Left lung (tissue), 4 donors: ENCODE measurements at regions not wholly inside any gene's neighbourhood (a gene's known extent, or its start where the extent isn't known, plus 50 kb on each side); places are given as distances from the start of the nearest gene placed in this dataset.

Experiments used
- ATAC-seq: fragments of 200-7000 bp; cut with Tn5 transposase; one replicate; pipeline ENCODE4 v1.9.1; 2020; ENCODE audit warnings: moderate library complexity
- DNase-seq, 4 donors: peaks; one replicate each; pipeline ENCODE4 v3.0.0-alpha.2; 2013 to 2020
- H3K27ac ChIP-seq, 2 donors: fragments of 200-600 bp; sonication (generic) in 1 of 2; one replicate each; pipeline versions ENCODE4 v1.5.0 to v1.8.0; 2020 to 2021
- H3K27me3 ChIP-seq, 2 donors: fragments of 200-600 bp; sonication (generic) in 1 of 2; one replicate each; pipeline versions ENCODE4 v1.5.0 to v1.8.0; 2020 to 2021
- H3K36me3 ChIP-seq, 2 donors: fragments of 200-600 bp; sonication (generic) in 1 of 2; one replicate each; pipeline versions ENCODE4 v1.5.0 to v1.8.0; 2020 to 2021
- H3K4me1 ChIP-seq, 2 donors: fragments of 200-600 bp; one replicate each; pipeline ENCODE4 v1.8.0; 2021
- H3K4me3 ChIP-seq, 2 donors: fragments of 200-600 bp; sonication (generic) in 1 of 2; one replicate each; pipeline versions ENCODE4 v1.5.0 to v1.8.0; 2020 to 2021; ENCODE audit warnings: mild to moderate bottlenecking in 1 of 2
- H3K9me3 ChIP-seq, 2 donors: fragments of 200-600 bp; sonication (generic) in 1 of 2; one replicate each; pipeline versions ENCODE4 v1.5.0 to v1.8.0; 2020 to 2021
- intact Hi-C, 2 donors: fragments of 100-400 bp; cut with DNase I; formaldehyde crosslinking; loops; one replicate each; pipeline versions ENCODE4 v1.11.2 to v1.14.2; 2022
- TF ChIP-seq, protein P1 (sequence below), 2 donors: fragments of 200-600 bp; sonication (generic) in 1 of 2; IDR thresholded peaks; one replicate each; pipeline versions ENCODE4 v1.5.0 to v1.8.0; 2021; ENCODE audit warnings: antibody characterized with exemption in 2 of 2
- donor health status: DM: no; HTN: yes; CAD: no.
- donor health status: DM: no; HTN: no; CAD: no.

DNA sequence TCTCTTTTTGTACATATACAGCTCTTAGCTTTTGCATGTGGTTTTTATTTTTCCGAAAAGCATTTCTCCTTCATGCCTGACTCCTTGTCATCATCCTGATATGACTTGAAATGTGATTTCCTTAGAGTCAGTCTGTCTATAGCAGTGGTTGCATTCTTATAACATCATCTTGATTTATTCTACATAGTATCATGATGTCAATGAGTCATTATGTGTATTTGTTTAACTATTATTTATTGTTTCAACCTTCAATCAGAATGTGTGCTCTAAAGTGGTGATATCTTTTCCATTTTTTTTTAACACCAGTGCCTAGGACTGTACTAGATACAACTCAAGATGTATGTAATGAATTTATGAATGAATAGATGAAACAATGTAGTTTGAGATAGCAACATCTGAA, 354.9 kb upstream of the CDH8 start:
- Histone ChIP-seq H3K9me3 (no peaks in the 10 kb centered on the region), H3K4me1 (no peaks in the 10 kb centered on the region), H3K4me3 (no peak overlapping the region), H3K36me3 (no peaks in the 10 kb centered on the region), H3K27ac (no peak overlapping the region), H3K27me3 (no peaks in the 10 kb centered on the region)
- TF ChIP-seq, protein P1, sequence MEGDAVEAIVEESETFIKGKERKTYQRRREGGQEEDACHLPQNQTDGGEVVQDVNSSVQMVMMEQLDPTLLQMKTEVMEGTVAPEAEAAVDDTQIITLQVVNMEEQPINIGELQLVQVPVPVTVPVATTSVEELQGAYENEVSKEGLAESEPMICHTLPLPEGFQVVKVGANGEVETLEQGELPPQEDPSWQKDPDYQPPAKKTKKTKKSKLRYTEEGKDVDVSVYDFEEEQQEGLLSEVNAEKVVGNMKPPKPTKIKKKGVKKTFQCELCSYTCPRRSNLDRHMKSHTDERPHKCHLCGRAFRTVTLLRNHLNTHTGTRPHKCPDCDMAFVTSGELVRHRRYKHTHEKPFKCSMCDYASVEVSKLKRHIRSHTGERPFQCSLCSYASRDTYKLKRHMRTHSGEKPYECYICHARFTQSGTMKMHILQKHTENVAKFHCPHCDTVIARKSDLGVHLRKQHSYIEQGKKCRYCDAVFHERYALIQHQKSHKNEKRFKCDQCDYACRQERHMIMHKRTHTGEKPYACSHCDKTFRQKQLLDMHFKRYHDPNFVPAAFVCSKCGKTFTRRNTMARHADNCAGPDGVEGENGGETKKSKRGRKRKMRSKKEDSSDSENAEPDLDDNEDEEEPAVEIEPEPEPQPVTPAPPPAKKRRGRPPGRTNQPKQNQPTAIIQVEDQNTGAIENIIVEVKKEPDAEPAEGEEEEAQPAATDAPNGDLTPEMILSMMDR (IDR thresholded peaks at IDR 0.05), result no peak
- no peak for ATAC-seq
- DNase-seq, result no peak
- intact Hi-C loops, result no loop called here

DNA sequence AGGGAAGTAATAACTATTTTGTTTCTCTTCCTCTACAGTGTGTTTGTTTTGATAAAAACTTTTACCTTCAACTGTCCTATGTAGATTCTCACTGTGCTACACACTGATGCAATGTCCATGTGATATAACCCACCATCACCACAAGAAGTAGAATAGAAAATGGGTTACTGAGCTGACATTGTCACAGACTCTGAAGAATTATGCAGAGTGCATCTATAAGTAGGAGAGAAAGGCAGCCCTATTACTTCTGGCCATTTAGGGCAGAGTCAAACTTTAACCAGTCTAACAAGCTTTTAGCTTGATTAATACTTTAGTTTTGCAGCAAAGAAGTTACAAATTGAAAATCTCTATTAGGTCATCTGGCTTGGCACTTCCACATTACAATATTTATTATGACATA, 354.0 kb upstream of the CDH8 start:
- intact Hi-C loops, result no loop called here
- Histone ChIP-seq H3K27ac (no peak overlapping the region), H3K27me3 (no peaks in the 10 kb centered on the region), H3K9me3 (no peaks in the 10 kb centered on the region), H3K4me1 (no peaks in the 10 kb centered on the region), H3K4me3 (no peak overlapping the region), H3K36me3 (no peaks in the 10 kb centered on the region)
- DNase-seq (no peak), ATAC-seq (no peak)
- TF ChIP-seq, protein P1 (IDR thresholded peaks at IDR 0.05), result no peak

DNA sequence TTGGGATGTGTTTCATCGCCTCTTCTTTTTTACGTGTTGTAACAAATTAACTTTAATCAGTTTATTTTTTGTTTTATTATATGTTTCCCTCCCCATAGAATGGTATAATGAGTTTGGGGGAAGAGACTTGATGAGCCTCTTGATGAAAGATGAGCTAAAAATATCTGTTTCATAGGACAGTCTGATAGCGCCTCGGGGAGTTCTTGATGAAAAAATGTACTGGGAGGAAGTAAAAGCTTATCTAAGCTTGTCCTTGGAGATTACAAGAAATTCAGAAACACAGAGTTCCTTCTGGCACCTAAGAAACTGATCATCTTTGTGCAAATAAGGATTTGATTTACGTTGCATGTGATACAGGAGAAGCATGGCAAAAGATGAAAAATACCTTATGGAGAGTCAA, 350.2 kb upstream of the CDH8 start:
- intact Hi-C loops, result no loop called here
- no peak for ATAC-seq
- H3K4me3 ChIP-seq, result no peak overlapping the region

DNA sequence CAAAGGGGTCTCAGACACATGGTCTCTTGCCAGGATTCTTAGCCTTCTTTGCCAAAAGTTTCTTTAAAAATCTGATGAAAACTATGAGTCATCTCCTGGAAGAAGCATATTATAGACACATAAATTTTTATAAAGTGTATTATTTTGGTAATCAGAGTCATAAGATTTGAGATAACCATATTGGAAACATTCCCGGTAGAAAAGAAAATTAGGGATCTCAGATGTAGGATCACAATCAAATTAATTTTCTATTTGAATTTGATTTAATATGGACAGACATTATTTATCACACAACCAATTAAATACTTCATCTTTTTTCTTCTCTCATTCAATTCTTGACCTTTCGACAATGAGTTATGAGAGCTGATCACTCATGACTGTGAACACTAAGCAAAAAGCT, 347.7 kb upstream of the CDH8 start:
- no peaks in the 10 kb centered on the region for H3K9me3 ChIP-seq
- H3K4me3 ChIP-seq, result no peak overlapping the region
- no peaks in the 10 kb centered on the region for H3K4me1 ChIP-seq
- TF ChIP-seq, protein P1 (IDR thresholded peaks at IDR 0.05), result no peak
- intact Hi-C loops, result no loop called here
- no peaks in the 10 kb centered on the region for H3K36me3 ChIP-seq
- H3K27ac ChIP-seq, result no peak overlapping the region
- DNase-seq, result no peak
- ATAC-seq, result no peak
- H3K27me3 ChIP-seq, result no peaks in the 10 kb centered on the region

More for the DNA sequence above, 350.2 kb upstream of the CDH8 start:
- no peaks in the 10 kb centered on the region for H3K36me3 ChIP-seq
- TF ChIP-seq, protein P1 (IDR thresholded peaks at IDR 0.05), result no peak
- DNase-seq, result no peak
- H3K27me3 ChIP-seq, result no peaks in the 10 kb centered on the region
- no peaks in the 10 kb centered on the region for H3K4me1 ChIP-seq
- H3K9me3 ChIP-seq, result no peaks in the 10 kb centered on the region
- H3K27ac ChIP-seq, result no peak overlapping the region

DNA sequence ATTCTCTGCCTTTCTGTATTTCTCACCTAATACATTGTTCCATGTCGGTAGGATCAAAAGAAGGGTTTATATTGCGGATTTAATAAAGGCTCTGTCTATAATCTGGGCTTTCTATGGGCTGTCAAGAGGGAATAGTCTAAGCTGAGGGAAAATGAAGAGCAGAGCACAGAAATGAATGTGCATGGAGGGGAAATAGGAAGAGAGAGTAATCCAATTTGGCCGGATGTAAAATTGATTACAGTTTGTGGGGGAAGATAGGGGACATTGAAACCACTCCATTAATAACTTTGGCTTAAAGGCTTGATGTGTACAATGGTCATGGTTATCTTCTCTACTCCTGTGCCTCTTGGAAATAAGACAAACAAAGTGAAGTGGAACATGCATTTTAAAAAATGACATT, 334.2 kb upstream of the CDH8 start:
- Histone ChIP-seq H3K27me3 (no peaks in the 10 kb centered on the region), H3K36me3 (no peaks in the 10 kb centered on the region), H3K4me1 (no peaks in the 10 kb centered on the region), H3K4me3 (no peak overlapping the region), H3K9me3 (no peaks in the 10 kb centered on the region), H3K27ac (no peak overlapping the region)
- ATAC-seq (no peak), DNase-seq (no peak)
- TF ChIP-seq, protein P1 (IDR thresholded peaks at IDR 0.05), result no peak
- intact Hi-C loops, result no loop called here
